B cell (primary cell): ENCODE measurements at regions not wholly inside any gene's neighbourhood (a gene's known extent, or its start where the extent isn't known, plus 50 kb on each side); places are given as distances from the start of the nearest gene placed in this dataset.

Experiments
- ATAC-seq: fragments of 200-7000 bp; cut with Tn5 transposase; one replicate; pipeline ENCODE4 v1.10.0; 2021; ENCODE audit warnings: low read depth, mild to moderate bottlenecking, moderate number of reproducible peaks, moderate library complexity
- CTCF ChIA-PET: fragments of 350-600 bp; sonication (Branson Sonifier 250); formaldehyde crosslinking; loops from one replicate; lab custom pipeline; 2021; ENCODE audit warnings: antibody characterized with exemption, inconsistent platforms; lab: Charles Lee
- POLR2A ChIA-PET: fragments of 350-600 bp; sonication (Branson Sonifier 250); formaldehyde crosslinking; loops from one replicate; lab custom pipeline; 2021; ENCODE audit warnings: antibody characterized with exemption; lab: Charles Lee
- DNase-seq: peaks from one replicate; pipeline ENCODE4 v3.0.0; 2013
- H2AFZ ChIP-seq: 2 replicates; pipeline ENCODE4 v1.6.1; 2012; ENCODE audit warnings: mild to moderate bottlenecking, low read depth, low read length; ENCODE audit not compliant: insufficient read depth, poor library complexity, severe bottlenecking
- H3K27ac ChIP-seq, 2 donors: 1 replicate in 1 of 2; 2 replicates in 1 of 2; pipeline ENCODE4 v1.5.1; 2012 to 2013; ENCODE audit warnings: low read length in 2 of 2, mild to moderate bottlenecking in 2 of 2, moderate library complexity in 1 of 2
- H3K27me3 ChIP-seq, 4 experiments: fragments of 200-600 bp in 1 of 4; sonication (generic) in 1 of 4; replicated peaks in 1 of 4; 1 replicate in 2 of 4; 2 replicates in 2 of 4; pipeline versions ENCODE4 v1.6.1 to v1.7.0; 2013 to 2016; ENCODE audit warnings: low read length in 3 of 4, mild to moderate bottlenecking in 2 of 4, mixed read lengths in 1 of 4, moderate library complexity in 1 of 4; ENCODE audit not compliant: insufficient read depth in 4 of 4, control insufficient read depth in 3 of 4; ENCODE audit errors: control extremely low read depth in 1 of 4
- H3K36me3 ChIP-seq, 2 experiments: replicated peaks in 1 of 2; 1 replicate in 1 of 2; 2 replicates in 1 of 2; pipeline versions ENCODE4 v1.6.1 to v1.7.1; 2013; ENCODE audit warnings: low read length in 1 of 2; ENCODE audit not compliant: insufficient read depth in 2 of 2, control insufficient read depth in 1 of 2; ENCODE audit errors: control extremely low read depth in 1 of 2, extremely low read depth in 1 of 2
- H3K4me1 ChIP-seq, 2 donors: fragments of 200-600 bp in 1 of 2; sonication (generic) in 1 of 2; 1 replicate in 1 of 2; 2 replicates in 1 of 2; pipeline versions ENCODE4 v1.5.1 to v1.6.1; 2013 to 2017; ENCODE audit warnings: low read length in 2 of 2; ENCODE audit not compliant: control insufficient read depth in 2 of 2, insufficient read depth in 2 of 2
- H3K4me2 ChIP-seq: replicated peaks from 2 replicates; pipeline ENCODE3; 2012; ENCODE audit warnings: mild to moderate bottlenecking, low read depth, low read length; ENCODE audit not compliant: poor library complexity, severe bottlenecking
- H3K4me3 ChIP-seq, 5 experiments: fragments of 200-600 bp in 1 of 5; sonication (generic) in 1 of 5; 1 replicate in 3 of 5; 2 replicates in 2 of 5; pipeline versions ENCODE4 v1.5.1 to v1.7.0; 2011 to 2016; ENCODE audit warnings: low read length in 4 of 5, mild to moderate bottlenecking in 4 of 5, low read depth in 2 of 5, control low read depth in 1 of 5, moderate library complexity in 1 of 5; ENCODE audit not compliant: insufficient read depth in 1 of 5; ENCODE audit errors: control extremely low read depth in 1 of 5, extremely low read depth in 1 of 5
- H3K79me2 ChIP-seq: fragments of 200-600 bp; sonication (generic); one replicate; pipeline ENCODE4 v1.6.0; 2016; ENCODE audit warnings: low read length; ENCODE audit not compliant: control insufficient read depth, insufficient read depth
- H3K9ac ChIP-seq: fragments of 200-600 bp; sonication (generic); 2 replicates; pipeline ENCODE4 v1.6.1; 2017; ENCODE audit warnings: mild to moderate bottlenecking, low read length, moderate library complexity
- H3K9me3 ChIP-seq, 3 donors: one replicate each; pipeline versions ENCODE4 v1.6.1 to v1.7.1; 2013; ENCODE audit warnings: low read length in 2 of 3; ENCODE audit not compliant: control insufficient read depth in 2 of 3, insufficient read depth in 1 of 3; ENCODE audit errors: control extremely low read depth in 1 of 3
- H4K20me1 ChIP-seq: 2 replicates; pipeline ENCODE4 v1.6.0; 2012; ENCODE audit warnings: mild to moderate bottlenecking, low read length; ENCODE audit not compliant: insufficient read depth, control insufficient read depth, poor library complexity, severe bottlenecking
- H3K27ac Mint-ChIP-seq: one replicate; pipeline ENCODE4 v1.8.0; 2021; ENCODE audit warnings: mixed read lengths
- H3K27me3 Mint-ChIP-seq: one replicate; pipeline ENCODE4 v1.8.0; 2021; ENCODE audit warnings: mixed read lengths
- H3K4me1 Mint-ChIP-seq: one replicate; pipeline ENCODE4 v1.8.0; 2021; ENCODE audit warnings: mixed read lengths
- H3K4me3 Mint-ChIP-seq: one replicate; pipeline ENCODE4 v1.8.0; 2021; ENCODE audit warnings: mixed read lengths
- H3K9me3 Mint-ChIP-seq: one replicate; pipeline ENCODE4 v1.8.0; 2022; ENCODE audit warnings: mixed read lengths; ENCODE audit not compliant: insufficient read depth
- EZH2 ChIP-seq: IDR thresholded peaks from 2 replicates; pipeline ENCODE4 v1.6.1; 2012; ENCODE audit warnings: borderline replicate concordance, low read depth, mild to moderate bottlenecking, moderate library complexity, low read length; ENCODE audit not compliant: insufficient read depth, poor library complexity, severe bottlenecking
- WGBS: methylation state at CpG from one replicate; pipeline ENCODE4 v1.1.5; 2013; ENCODE audit warnings: missing lambda C conversion rate; ENCODE audit not compliant: insufficient coverage; 5-methylcytosine and 5-hydroxymethylcytosine counted together
- intact Hi-C: fragments of 100-400 bp; cut with micrococcal nuclease; formaldehyde crosslinking; loops from one replicate; pipeline ENCODE4 v1.10.0; 2022
- TF ChIP-seq, protein P1 (sequence below): fragments of 200-600 bp; IDR thresholded peaks from one replicate; pipeline ENCODE4 v1.8.0; 2022; ENCODE audit warnings: antibody characterized with exemption, mild to moderate bottlenecking

DNA sequence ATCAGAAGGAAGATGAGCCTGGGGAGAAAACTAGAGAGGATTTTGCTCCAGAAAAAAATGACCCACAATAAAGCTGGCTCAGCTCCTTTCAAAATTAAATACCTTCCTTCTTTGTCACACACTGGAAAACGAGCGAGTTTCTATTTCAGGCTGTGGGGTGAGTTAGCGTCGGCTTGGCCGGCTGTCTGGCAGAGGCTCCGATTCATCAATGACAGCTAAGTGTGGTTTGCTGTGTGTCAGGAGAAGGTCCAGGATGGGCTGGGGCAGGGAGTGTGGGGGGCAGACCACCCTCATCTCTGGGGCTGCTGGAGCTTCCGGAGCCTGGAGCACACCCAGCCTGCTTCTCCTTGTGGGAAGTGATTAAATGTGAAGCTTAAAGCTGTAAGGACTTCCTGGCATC, 120.2 kb downstream of the ETS2 start:
- TF ChIP-seq, protein P1, sequence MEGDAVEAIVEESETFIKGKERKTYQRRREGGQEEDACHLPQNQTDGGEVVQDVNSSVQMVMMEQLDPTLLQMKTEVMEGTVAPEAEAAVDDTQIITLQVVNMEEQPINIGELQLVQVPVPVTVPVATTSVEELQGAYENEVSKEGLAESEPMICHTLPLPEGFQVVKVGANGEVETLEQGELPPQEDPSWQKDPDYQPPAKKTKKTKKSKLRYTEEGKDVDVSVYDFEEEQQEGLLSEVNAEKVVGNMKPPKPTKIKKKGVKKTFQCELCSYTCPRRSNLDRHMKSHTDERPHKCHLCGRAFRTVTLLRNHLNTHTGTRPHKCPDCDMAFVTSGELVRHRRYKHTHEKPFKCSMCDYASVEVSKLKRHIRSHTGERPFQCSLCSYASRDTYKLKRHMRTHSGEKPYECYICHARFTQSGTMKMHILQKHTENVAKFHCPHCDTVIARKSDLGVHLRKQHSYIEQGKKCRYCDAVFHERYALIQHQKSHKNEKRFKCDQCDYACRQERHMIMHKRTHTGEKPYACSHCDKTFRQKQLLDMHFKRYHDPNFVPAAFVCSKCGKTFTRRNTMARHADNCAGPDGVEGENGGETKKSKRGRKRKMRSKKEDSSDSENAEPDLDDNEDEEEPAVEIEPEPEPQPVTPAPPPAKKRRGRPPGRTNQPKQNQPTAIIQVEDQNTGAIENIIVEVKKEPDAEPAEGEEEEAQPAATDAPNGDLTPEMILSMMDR = no peak
- no peak for TF ChIP-seq EZH2
- Histone ChIP-seq H3K27ac (no peak overlapping the region), H3K4me1 (no peaks in the 10 kb centered on the region), H3K9me3 (peaks cover 0 to 17% (median 6%) of the 10 kb centered on the region in 3 donors), H3K4me2 (no peak overlapping the region), H4K20me1 (no peaks in the 10 kb centered on the region), H3K9ac (no peak overlapping the region), H3K36me3 (no peaks in the 10 kb centered on the region), H3K79me2 (no peaks in the 10 kb centered on the region), H3K4me3 (no peak overlapping the region), H2AFZ (no peak overlapping the region), H3K27me3 (peaks cover 0 to 12% (median 0%) of the 10 kb centered on the region in 4 experiments)
- intact Hi-C loops = no loop called here
- Mint-ChIP-seq H3K4me3 (no peak overlapping the region), H3K27ac (no peak overlapping the region), H3K27me3 (peaks cover 32% of the 10 kb centered on the region), H3K4me1 (peaks cover 2% of the 10 kb centered on the region), H3K9me3 (peaks cover 6% of the 10 kb centered on the region)
- no peak for DNase-seq
- ChIA-PET POLR2A (no interaction called here), CTCF (interaction anchor here (1.0 kb wide), 1 partner anchor 10 kb away, joined by 3 read pairs; no protein-coding TSS in a partner anchor)
- no peak for ATAC-seq
- 0% methylated on average over 4 of the region's 7 CpGs for WGBS

DNA sequence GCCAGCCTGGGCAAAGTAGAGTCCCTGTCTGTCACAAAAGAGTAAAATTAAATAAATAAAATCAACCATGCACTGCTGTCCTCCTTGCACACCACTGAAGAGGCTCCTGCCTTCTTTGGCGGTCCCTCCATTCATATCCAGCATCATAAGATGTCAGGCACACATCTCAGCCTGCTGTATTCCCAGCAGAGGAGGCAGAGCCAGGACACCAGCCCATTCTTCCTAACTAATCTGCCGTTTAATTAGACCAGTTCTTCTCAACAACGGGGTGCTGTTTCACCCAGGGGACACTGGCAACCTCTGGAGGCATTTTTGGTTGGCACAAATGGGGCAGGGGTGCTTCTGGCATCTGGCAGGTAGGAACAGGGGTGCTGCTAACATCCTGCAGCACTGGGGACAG, 119.7 kb downstream of the ETS2 start:
- Histone ChIP-seq H3K27me3 (peaks cover 0 to 12% (median 0%) of the 10 kb centered on the region in 4 experiments), H3K27ac (no peak overlapping the region), H3K4me1 (no peaks in the 10 kb centered on the region), H3K36me3 (no peaks in the 10 kb centered on the region), H3K79me2 (no peaks in the 10 kb centered on the region), H2AFZ (no peak overlapping the region), H3K4me2 (no peak overlapping the region), H4K20me1 (no peaks in the 10 kb centered on the region), H3K9ac (no peak overlapping the region), H3K4me3 (no peak overlapping the region), H3K9me3 (peaks cover 0 to 17% (median 6%) of the 10 kb centered on the region in 3 donors)
- H3K27me3 Mint-ChIP-seq = peaks cover 32% of the 10 kb centered on the region
- H3K4me1 Mint-ChIP-seq = peaks cover 2% of the 10 kb centered on the region
- no peak for ATAC-seq
- WGBS = 60% methylated on average over 3 of the region's 3 CpGs
- H3K9me3 Mint-ChIP-seq = peaks cover 6% of the 10 kb centered on the region
- no peak for TF ChIP-seq EZH2
- TF ChIP-seq, protein P1 = no peak
- DNase-seq = no peak
- ChIA-PET POLR2A (no interaction called here), CTCF (no interaction called here)
- no peak overlapping the region for H3K27ac Mint-ChIP-seq
- intact Hi-C loops = no loop called here
- no peak overlapping the region for H3K4me3 Mint-ChIP-seq
